Amniotic stem cell (primary cell): ENCODE measurements at regions not wholly inside any gene's neighbourhood (a gene's known extent, or its start where the extent isn't known, plus 50 kb on each side); places are given as distances from the start of the nearest gene placed in this dataset.

Experiments used
- DNase-seq: peaks from one replicate; lab custom pipeline; 2025; lab: John Stamatoyannopoulos, UW

DNA sequence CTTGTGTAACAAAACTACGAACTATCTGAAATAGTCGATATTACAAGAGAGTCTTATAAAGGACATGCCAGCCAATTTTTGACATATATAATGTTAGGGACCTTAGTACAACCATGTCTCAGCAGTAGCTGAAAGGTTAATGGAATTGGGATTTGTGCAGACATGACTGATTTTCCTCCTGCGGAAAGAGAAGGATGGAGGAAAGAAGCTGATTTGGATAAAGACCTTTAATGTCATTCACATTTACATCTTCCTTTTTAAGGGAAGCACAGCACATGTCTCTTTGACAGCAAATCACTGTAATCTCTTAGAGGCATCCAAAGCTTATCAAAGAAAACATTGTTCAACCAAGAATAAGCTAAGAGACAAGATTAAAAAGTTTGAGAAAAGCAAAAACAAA is 1976.2 kb upstream of the IGFBP7 start:
- DNase-seq = no peak

DNA sequence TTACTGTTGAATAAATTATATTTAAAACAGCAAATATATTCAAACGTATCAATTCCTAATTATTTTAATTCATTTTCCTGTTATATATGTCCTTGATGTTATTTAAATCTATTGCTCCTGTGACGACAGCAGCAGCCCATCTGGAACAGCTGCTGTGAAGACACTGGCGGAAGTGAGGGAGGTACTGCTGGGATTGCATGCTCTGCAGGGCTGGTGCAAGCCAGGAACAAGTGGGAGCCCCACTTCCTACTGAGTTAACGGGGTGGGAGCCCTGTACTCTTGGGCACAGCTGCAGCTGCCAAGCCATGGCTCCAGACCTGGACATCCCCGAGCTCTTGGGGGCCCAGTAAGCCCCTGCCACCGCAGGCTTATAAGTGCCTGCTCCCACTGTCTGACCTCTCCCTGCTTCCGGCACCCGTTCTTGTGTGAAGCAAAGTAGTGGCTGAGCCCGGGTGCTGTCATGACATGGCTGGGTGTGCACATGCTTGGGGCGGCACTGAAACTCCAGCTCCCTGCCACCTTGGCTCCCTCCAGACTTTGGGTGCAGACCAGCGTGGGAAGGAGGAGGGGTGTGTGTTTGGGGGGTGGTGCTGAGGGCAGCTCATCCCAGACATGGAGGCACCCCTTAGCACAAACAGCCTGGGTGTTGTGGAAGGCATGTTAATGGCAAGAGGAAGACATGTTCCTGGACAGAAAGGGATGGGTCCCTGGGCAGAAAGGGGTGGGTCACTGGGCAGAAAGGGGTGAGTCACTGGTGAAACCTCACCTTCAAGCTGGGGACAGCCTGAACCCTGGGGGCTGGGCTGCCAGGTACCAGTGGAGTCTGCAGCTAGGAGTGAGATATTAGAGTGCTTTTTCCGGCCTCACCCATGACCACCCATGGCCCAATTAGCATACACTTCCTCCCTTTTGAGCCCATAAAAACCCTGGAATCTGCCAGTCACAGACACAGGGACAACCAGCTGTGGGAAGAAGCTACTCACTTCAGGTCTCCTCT is 1981.3 kb upstream of the IGFBP7 start:
- no peak for DNase-seq

GRCh38 chr4:59094505-59094904 is 1984.3 kb upstream of the IGFBP7 start:
- no peak for DNase-seq

- DNase-seq = no peak
Observed at GRCh38 chr4:59102311-59102710, 1992.1 kb upstream of the IGFBP7 start.

DNA sequence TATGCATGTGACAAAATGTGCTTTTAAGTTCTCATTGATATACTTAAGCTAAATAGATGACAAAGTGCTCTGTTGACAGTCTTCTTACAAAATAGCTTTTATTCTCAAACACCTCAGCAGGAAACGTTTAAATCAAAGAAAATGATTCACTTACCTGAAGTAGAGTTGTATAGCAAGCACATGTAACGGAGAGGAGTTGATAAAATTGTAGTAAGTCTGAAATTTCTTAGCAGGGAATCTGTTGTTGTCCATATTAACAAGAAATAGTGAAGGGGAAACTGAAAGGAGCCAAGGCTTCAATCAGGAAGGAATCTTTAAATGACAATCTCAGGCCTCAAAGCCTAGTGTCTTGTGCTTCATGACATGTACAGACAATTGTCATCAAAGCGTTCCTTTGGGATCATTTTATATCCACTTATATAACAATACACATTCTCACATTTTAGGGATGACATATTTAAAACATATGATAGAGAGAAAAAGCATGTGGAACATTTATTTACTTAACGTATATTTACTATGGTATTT is 2010.2 kb upstream of the IGFBP7 start:
- DNase-seq = no peak

DNA sequence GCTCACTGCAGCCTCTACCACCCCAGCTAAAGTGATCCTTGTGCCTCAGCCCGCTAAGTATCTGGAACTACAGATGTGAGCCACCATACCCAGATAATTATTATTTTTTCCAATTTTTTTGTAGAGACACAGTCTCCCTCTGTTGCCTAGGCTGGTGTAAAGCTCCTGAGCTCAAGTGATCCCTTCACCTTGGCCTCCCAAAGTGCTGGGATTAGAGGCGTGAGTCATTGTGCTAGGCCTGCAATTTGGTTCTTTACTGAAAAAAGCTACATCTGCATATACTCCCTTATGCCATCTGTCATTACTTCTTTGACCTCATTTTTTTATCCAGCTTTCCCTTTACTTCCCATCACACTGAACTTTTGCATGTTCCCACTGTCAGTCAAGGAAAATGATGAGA is 2012.4 kb upstream of the IGFBP7 start:
- no peak for DNase-seq

- no peak for DNase-seq
Observed at GRCh38 chr4:59126159-59126558, 2016.0 kb upstream of the IGFBP7 start.

- no peak for DNase-seq
Observed at GRCh38 chr4:59127006-59127405, 2016.8 kb upstream of the IGFBP7 start.

DNA sequence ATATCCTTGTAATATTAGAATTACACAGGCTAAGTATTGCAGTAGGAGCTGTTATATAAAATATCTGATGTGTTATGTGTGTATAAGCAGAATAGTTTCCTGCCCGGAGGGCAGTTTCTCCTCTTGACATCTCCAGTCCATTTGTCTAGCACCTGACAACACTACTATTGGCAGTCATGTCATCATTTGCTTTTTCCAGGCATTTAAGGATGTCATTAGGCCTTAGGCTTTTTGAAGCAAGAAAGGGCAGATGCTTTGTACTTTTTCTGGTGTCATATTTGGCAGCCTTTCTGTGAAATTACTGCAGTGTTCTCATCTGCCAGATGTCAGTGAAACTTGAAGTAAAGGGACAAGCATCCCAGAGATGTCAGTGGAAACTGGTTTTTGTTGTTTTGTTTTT is 2017.6 kb upstream of the IGFBP7 start:
- DNase-seq = no peak

GRCh38 chr4:59135248-59135985 is 2025.2 kb upstream of the IGFBP7 start:
- DNase-seq = no peak

DNA sequence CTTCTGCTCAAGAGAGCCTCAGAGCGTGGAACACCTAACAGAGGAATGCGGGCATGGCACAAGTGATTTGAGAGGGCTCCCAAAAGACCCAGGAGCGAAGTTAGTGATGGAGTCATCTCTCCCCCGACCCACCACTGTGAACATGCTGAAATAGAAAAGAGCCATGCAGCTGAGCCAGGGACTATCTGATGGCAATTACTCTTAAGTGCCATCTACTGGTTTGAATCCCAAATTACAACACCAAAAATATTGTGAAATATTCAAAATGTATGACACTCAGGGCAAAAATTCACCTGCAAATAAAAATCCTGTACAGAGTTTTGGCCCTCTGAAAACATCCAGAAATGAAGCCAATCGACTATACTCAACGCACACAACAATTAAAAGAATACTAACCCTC is 2038.9 kb upstream of the ADGRL3 start:
- no peak for DNase-seq

- DNase-seq = no peak
Observed at GRCh38 chr4:59175617-59176016, 2024.5 kb upstream of the ADGRL3 start.

GRCh38 chr4:59179372-59179771 is 2020.8 kb upstream of the ADGRL3 start:
- no peak for DNase-seq

DNA sequence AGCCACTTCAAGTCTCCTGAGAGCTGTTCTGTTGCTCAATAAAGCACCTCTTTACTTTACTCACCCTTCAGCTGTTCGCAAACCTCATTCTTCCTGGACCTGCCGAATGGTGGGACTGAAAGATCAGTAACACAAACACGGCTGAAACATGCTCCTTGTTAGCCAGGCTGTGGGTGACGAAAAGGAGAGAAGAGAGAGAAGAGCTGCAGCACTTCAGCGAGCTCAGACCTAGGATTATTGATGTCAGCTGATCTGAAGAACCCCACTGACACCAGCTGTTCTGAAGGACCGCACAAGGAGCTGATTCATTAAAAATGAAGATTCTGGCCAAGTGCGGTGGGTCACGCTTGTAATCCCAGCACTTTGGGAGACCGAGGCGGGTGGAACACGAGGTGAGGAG is 2020.0 kb upstream of the ADGRL3 start:
- DNase-seq = no peak

- no peak for DNase-seq
Observed at GRCh38 chr4:59180969-59181368, 2019.2 kb upstream of the ADGRL3 start.

DNA sequence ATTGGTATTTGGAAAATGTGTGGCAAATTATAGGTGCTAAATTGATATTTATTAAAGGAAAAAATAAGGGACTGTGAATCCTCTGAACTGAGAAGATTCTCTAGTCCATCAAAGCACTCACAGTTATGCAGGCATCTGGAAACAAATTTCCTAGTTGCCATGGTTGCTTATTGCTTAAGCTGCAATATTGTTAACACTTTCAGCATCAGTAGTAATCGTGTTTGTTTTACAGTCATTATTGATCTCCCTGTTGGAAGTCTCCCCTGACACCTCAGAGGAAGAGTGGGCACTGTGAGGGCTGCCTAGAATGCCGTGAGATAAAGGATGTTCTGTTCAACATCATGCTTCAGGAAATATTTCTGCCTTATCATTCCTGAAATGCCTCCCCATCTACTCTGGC is 2004.3 kb upstream of the ADGRL3 start:
- DNase-seq = no peak

DNA sequence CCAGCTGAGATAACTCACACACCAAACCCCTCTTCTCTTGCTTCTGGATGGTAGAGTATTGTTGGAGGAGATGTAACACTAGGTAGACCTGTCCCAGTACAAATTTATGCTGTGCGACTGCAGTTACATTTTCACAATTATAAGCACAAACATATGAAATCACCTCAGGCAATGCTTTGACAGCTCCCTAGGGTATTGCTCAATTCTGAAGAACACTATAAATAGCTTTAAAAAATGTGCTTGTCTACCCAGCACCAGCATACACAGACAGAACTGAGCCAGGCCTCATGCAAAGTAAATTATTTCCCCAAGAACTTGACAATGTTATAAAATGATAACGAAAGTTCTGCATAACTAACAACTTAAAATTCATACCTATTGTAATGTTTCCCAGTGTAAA is 1999.1 kb upstream of the ADGRL3 start:
- DNase-seq = no peak

DNA sequence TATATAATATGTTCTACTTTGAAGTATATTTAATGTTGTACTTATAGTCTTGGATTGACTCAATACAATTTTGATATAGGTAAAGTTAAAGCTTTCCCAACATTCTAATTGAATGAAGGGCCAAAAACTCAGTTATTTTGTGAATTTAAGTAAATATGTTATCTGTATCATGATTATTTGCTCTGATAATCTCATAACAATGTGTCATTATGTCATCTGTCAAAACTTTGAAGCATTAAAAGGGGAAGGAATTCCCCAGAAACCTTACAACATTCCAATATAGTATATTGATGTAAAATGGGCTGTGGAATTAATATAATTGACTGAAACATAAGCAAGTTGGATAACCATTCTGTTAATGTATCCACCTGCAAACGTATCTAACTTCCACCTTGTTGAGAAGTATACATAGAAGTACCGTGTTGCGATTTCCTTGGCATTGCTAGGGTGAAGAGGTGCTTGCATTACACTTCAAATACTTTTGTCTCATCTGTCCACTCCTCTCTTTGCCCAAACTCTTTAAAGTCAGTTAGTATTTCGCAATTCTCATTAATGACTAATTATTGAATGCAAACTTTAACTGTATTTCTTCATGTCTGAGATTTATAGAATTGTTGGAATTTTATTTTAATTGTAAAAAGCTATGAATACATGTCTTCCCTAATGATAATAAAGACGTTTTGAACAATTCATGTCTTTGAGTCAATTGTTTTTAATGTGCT is 1982.1 kb upstream of the ADGRL3 start:
- no peak for DNase-seq

GRCh38 chr4:59222221-59222620 is 1977.9 kb upstream of the ADGRL3 start:
- no peak for DNase-seq

GRCh38 chr4:59223292-59223941 is 1976.7 kb upstream of the ADGRL3 start:
- no peak for DNase-seq

DNA sequence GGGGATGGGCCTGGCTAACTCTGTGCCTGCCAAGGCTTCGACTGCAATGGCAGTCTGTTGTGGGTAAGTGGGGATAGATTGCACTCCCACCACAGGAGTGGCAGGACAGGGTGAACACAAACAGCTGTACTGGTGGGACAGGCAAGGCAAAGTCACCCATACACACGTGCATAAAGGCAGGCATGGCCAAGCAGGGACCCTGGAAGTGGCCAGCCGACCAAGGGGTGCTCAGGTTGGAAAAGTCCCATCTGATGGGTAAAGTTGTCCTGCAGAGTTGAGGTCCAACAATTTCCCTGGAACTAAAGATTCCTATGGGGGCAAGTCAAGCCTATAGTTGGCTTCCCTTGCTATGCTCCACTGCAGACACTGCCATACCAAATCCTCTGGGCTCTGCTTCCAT is 1961.9 kb upstream of the ADGRL3 start:
- no peak for DNase-seq

DNA sequence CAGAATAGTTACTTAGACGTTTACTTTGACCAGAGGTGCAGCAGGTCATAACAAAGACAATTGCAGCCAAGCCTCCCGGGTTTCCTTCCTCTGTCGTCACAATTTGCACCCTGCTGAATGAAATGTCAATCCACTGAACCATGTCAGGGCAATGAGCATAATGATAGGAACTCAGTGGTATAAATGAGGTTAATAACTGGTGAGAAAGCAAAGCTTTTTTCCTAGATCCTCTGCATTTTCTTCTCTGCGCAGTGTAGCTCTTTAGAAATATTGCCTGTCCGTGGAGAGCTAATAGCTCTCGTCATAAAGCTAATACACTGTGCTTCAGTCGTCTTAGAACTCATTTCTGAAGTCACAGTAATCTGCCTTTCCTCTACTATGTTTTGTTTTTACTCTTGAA is 1960.1 kb upstream of the ADGRL3 start:
- no peak for DNase-seq
